HFFc6 (cell line): ENCODE measurements at regions not wholly inside any gene's neighbourhood (a gene's known extent, or its start where the extent isn't known, plus 50 kb on each side); places are given as distances from the start of the nearest gene placed in this dataset.

Experiments
- DNase-seq: peaks from one replicate; pipeline ENCODE4 v3.0.0-alpha.2; 2018
- H3K27ac Mint-ChIP-seq: 2 replicates; pipeline ENCODE4 v1.8.0; 2020; ENCODE audit warnings: mild to moderate bottlenecking, mixed read lengths
- H3K27me3 Mint-ChIP-seq: 2 replicates; pipeline ENCODE4 v1.8.0; 2021; ENCODE audit warnings: mild to moderate bottlenecking, moderate library complexity, mixed read lengths; ENCODE audit not compliant: insufficient read depth
- H3K36me3 Mint-ChIP-seq: 2 replicates; pipeline ENCODE4 v1.8.0; 2021; ENCODE audit warnings: low read depth, mixed read lengths
- H3K4me1 Mint-ChIP-seq: 2 replicates; pipeline ENCODE4 v1.8.0; 2020; ENCODE audit warnings: low read depth, mixed read lengths
- H3K4me3 Mint-ChIP-seq: 2 replicates; pipeline ENCODE4 v1.8.0; 2020; ENCODE audit warnings: mild to moderate bottlenecking, moderate library complexity, mixed read lengths
- H3K9me3 Mint-ChIP-seq: 2 replicates; pipeline ENCODE4 v1.8.0; 2020; ENCODE audit warnings: mild to moderate bottlenecking, mixed read lengths
- CTCF ChIP-seq: fragments of 200-600 bp; sonication (generic); IDR thresholded peaks from 2 replicates; pipeline ENCODE4 v1.5.0; 2021; ENCODE audit warnings: antibody characterized with exemption, mild to moderate bottlenecking

DNA sequence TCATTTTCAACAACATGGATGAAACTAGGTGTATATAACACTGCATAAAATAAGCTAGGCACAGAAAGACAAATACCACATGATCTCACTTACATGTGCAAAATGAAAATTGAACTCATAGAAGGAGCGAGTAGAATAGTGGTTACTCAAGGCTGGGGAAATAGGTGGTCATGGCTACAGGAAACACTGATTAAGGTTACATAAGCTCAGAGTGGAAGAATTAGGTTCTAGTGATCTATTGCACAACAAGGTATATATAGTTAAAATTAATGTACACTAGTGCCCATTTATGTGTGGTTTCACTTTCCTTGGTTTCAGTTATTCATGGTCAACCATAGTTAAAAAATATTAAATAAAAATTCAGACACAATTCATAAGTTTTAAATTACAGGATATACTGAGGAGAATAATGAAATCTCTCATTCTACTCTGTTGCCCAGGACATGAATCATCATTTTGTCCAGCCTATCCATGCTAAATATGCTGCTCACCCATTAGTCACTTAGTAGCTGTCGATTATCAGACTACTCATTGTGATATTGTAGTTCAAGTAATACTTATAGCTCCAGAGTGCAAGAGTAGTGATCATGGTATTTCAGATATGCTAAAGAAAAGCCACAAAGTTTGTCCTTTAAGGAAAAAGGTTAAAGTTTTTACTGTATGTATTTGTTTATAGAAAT is 1530.9 kb upstream of the LRRTM1 start:
- no peak for TF ChIP-seq CTCF
- no peak overlapping the region for H3K27ac Mint-ChIP-seq
- H3K36me3 Mint-ChIP-seq = peaks cover 4% of the 10 kb centered on the region; the same call in 1 of the 2 replicates
- no peaks in the 10 kb centered on the region for H3K4me1 Mint-ChIP-seq
- H3K9me3 Mint-ChIP-seq = peaks cover 51% of the 10 kb centered on the region
- H3K27me3 Mint-ChIP-seq = no peaks in the 10 kb centered on the region
- no peak overlapping the region for H3K4me3 Mint-ChIP-seq
- no peak for DNase-seq

GRCh38 chr2:81786811-81787210 is 1482.3 kb upstream of the LRRTM1 start:
- Mint-ChIP-seq H3K27me3 (no peaks in the 10 kb centered on the region), H3K9me3 (peaks cover 41% of the 10 kb centered on the region), H3K27ac (no peak overlapping the region), H3K4me1 (no peaks in the 10 kb centered on the region), H3K4me3 (no peak overlapping the region), H3K36me3 (no peaks in the 10 kb centered on the region)
- no peak for DNase-seq
- no peak for TF ChIP-seq CTCF

- TF ChIP-seq CTCF = no peak
- Mint-ChIP-seq H3K36me3 (no peaks in the 10 kb centered on the region), H3K27me3 (no peaks in the 10 kb centered on the region), H3K4me3 (no peak overlapping the region), H3K4me1 (no peaks in the 10 kb centered on the region), H3K9me3 (peaks cover 32% of the 10 kb centered on the region), H3K27ac (no peak overlapping the region)
- no peak for DNase-seq
Observed at GRCh38 chr2:81767187-81767912, 1462.8 kb upstream of the LRRTM1 start.

- Mint-ChIP-seq H3K4me1 (no peaks in the 10 kb centered on the region), H3K27ac (no peak overlapping the region), H3K4me3 (no peak overlapping the region), H3K27me3 (no peaks in the 10 kb centered on the region), H3K9me3 (peaks cover 36% of the 10 kb centered on the region), H3K36me3 (no peaks in the 10 kb centered on the region; the same call in none of the 2 replicates)
- DNase-seq = no peak
- TF ChIP-seq CTCF = no peak
Observed at GRCh38 chr2:81747481-81748070, 1443.0 kb upstream of the LRRTM1 start.

DNA sequence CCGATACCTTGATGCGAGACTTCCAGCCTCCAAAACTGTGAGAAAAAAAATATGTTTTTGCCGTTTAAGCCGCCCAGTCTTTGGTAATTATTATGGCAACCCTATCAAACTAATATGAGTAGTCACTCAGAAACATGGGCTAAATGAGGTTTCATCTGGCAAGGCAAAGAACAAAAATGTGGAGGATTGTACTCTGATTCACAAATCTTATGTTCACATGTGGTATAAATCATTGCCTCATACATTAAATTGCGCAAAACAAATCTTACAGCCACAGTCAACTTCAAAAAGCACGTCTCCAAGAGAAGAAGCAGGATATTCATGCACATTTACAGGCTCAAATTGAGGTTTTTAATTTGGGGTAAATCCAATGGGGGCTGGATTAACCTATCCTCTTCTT is 1435.4 kb upstream of the LRRTM1 start:
- H3K4me1 Mint-ChIP-seq = no peaks in the 10 kb centered on the region
- DNase-seq = no peak
- no peak overlapping the region for H3K27ac Mint-ChIP-seq
- TF ChIP-seq CTCF = no peak
- no peak overlapping the region for H3K4me3 Mint-ChIP-seq
- H3K9me3 Mint-ChIP-seq = peaks cover 22% of the 10 kb centered on the region
- H3K27me3 Mint-ChIP-seq = no peaks in the 10 kb centered on the region
- no peaks in the 10 kb centered on the region for H3K36me3 Mint-ChIP-seq
